Brain microvascular endothelial cell (primary cell): ENCODE measurements at regions not wholly inside any gene's neighbourhood (a gene's known extent, or its start where the extent isn't known, plus 50 kb on each side); places are given as distances from the start of the nearest gene placed in this dataset.

ENCODE experiments used
- DNase-seq: peaks from one replicate; pipeline ENCODE4 v3.0.0-alpha.2; 2020
- H3K27ac ChIP-seq: fragments of 250-450 bp; sonication (Bioruptor Pico); 2 replicates; pipeline ENCODE4 v1.5.1; 2020; ENCODE audit warnings: mild to moderate bottlenecking, moderate library complexity
- H3K27me3 ChIP-seq: fragments of 250-450 bp; sonication (Bioruptor Pico); replicated peaks from 2 replicates; pipeline ENCODE4 v1.5.1; 2020; ENCODE audit warnings: mild to moderate bottlenecking
- H3K36me3 ChIP-seq: fragments of 250-450 bp; sonication (Bioruptor Pico); replicated peaks from 2 replicates; pipeline ENCODE4 v1.5.1; 2020; ENCODE audit warnings: mild to moderate bottlenecking
- H3K4me3 ChIP-seq: 2 replicates; pipeline ENCODE4 v1.5.1; 2011; ENCODE audit warnings: low read depth, mild to moderate bottlenecking, control low read depth, low read length, moderate library complexity
- in situ Hi-C: cut with HindIII; loops from 2 replicates; pipeline ENCODE4 v1.10.0; 2017; ENCODE audit warnings: low sequenced_read_pairs, low pct_ligation_motif_present
- TF ChIP-seq, protein P1 (sequence below): IDR thresholded peaks from 2 replicates; pipeline ENCODE4 v1.5.1; 2011; ENCODE audit warnings: low read depth, mild to moderate bottlenecking, moderate library complexity, low read length, control low read depth, inconsistent platforms; ENCODE audit errors: missing control alignments

DNA sequence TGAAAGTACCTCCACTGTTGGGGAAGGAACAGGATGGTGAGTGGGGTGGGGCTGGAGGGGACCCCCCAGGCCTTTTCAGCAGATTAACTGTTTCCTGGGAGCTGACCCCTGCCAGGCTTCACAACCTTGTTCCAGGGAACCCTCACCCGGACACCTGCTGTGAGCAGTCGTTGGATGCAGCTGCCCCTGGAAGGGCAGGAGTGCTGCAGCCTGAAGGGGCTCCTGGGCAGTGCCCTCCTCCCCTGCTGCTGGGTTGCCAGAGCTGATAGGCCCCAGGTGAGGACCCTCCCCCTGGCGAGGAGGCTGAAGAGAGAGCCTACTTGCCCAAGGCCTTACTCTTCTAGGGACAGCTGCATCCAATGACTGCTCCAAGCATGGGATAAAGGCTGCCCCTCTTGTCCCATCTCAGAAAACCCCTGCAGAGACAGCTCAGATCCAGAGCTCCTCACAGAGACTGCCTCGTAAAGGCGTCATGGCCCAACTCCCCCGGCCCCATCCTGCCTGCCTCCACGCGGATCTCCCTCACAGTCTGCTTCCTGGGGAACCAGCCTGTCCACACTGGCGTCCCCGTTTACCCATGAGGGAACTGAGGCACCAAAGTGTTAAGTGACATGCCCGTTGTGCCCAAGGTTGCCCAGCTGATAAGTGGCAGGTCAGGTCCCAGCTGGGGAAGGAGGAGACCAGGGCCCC is 193.4 kb upstream of the LINGO1 start:
- H3K27ac ChIP-seq = no peak overlapping the region
- TF ChIP-seq, protein P1, sequence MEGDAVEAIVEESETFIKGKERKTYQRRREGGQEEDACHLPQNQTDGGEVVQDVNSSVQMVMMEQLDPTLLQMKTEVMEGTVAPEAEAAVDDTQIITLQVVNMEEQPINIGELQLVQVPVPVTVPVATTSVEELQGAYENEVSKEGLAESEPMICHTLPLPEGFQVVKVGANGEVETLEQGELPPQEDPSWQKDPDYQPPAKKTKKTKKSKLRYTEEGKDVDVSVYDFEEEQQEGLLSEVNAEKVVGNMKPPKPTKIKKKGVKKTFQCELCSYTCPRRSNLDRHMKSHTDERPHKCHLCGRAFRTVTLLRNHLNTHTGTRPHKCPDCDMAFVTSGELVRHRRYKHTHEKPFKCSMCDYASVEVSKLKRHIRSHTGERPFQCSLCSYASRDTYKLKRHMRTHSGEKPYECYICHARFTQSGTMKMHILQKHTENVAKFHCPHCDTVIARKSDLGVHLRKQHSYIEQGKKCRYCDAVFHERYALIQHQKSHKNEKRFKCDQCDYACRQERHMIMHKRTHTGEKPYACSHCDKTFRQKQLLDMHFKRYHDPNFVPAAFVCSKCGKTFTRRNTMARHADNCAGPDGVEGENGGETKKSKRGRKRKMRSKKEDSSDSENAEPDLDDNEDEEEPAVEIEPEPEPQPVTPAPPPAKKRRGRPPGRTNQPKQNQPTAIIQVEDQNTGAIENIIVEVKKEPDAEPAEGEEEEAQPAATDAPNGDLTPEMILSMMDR = no peak
- H3K4me3 ChIP-seq = no peak overlapping the region
- no peak for DNase-seq
- no peaks in the 10 kb centered on the region for H3K36me3 ChIP-seq
- peaks cover 10% of the 10 kb centered on the region for H3K27me3 ChIP-seq
- in situ Hi-C loops = no loop called here

DNA sequence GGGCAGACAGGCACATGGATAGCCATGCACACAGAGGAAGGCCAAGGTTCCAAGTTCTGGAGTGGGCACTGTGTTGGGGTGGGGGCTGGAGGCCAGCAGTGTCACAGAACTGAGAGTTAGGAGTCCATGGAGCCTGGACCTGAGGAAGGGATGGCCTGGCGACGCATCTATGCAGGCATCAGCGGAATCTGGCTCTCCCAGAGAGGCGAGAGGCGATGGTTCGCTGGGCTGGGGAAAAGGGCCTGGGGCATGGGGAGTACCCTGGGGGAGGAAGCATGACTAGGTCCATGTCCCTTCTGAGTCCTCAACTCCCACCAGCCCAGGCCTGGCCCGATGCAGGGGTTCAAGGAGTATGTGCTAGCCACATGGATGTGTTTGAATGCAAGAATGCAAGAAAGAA is 192.8 kb upstream of the LINGO1 start:
- in situ Hi-C loops = no loop called here
- Histone ChIP-seq H3K4me3 (no peak overlapping the region), H3K27ac (no peak overlapping the region), H3K36me3 (no peaks in the 10 kb centered on the region), H3K27me3 (peaks cover 16% of the 10 kb centered on the region)
- no peak for DNase-seq
- TF ChIP-seq, protein P1 = no peak

DNA sequence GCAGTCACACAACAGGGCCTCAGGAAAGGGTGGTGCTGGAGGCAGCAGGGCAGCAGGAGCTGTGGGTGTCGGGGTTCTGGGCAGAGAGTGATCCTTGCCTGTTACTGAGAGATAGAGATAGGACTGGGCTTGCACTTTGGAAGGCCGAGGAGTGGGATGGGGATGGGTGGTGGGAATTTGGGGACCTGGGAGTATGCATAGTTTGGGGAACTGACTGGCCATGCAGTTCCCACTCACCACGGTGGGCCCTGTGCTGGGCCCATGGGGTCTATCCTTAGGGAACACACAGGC is 192.5 kb upstream of the LINGO1 start:
- TF ChIP-seq, protein P1 = no peak
- DNase-seq = no peak
- no peaks in the 10 kb centered on the region for H3K36me3 ChIP-seq
- in situ Hi-C loops = no loop called here
- H3K4me3 ChIP-seq = no peak overlapping the region
- H3K27ac ChIP-seq = no peak overlapping the region
- H3K27me3 ChIP-seq = peaks cover 20% of the 10 kb centered on the region

DNA sequence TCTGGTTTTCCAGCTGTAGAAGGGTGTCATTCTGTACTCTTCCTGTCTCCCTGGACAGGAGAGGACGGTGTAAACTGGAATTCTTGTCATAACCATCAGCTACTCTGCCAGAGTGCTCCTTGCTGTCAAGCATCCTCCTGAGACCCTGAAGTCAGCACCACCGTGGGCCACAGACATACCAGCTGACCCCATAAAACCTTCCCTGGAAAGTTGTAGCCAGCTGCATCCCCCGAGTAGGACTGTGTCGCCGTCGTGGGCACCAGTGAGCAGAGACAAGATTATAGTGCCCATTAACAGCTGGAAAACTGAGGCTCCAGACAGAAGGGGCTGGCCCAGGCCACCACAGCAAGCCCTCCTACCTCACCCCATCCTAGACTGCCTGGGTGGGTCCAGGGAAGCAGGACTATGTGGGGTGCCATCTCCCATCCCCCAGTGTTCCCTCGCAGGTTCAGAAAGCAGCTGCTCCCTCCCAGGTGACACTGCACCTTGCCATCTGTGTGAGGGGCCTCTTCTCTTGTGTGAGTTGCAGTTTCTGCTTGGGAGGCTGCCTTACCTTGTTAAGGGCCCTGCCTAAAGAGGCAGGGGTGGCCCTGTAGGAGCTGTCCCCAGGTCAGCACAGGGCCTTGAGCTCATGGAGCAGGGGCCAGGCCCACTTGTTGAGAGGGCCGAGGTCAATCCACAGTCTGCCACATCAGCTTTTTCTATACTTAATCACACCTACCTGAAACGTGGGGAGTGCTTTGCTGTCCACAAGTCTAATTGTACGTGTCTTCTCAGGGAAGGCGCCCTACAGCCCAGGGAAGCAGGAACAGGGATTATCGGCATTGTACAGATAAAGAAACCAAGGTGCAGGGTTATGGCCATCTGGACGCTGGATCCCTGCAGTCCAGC is 191.9 kb upstream of the LINGO1 start:
- peaks cover 26% of the 10 kb centered on the region for H3K27me3 ChIP-seq
- no peak overlapping the region for H3K4me3 ChIP-seq
- no peaks in the 10 kb centered on the region for H3K36me3 ChIP-seq
- in situ Hi-C loops = no loop called here
- no peak overlapping the region for H3K27ac ChIP-seq
- TF ChIP-seq, protein P1 = no peak
- DNase-seq = no peak

DNA sequence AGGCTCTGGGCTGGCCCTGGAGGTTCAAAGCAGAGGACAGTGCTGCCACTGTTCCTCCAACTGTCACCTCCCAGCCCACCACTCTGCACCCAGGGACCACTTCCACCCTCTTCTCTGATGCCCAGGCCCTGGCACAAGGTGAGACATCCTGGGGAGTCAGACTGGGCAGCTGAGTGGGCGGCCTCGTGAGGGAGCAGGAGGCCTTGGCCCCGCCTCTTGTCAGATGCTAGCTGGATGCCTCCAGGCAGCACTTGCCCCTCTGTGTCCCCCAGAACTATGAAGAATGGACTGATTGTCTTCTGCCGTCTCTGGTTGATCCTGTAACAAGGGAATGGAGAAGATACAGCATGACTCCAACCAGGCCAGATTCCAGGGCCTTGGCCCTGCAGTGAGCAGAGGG is 191.0 kb upstream of the LINGO1 start:
- H3K36me3 ChIP-seq = no peaks in the 10 kb centered on the region
- no peak for DNase-seq
- in situ Hi-C loops = no loop called here
- no peak overlapping the region for H3K27ac ChIP-seq
- H3K27me3 ChIP-seq = peaks cover 33% of the 10 kb centered on the region
- TF ChIP-seq, protein P1 = no peak
- no peak overlapping the region for H3K4me3 ChIP-seq
